Naive thymus-derived CD4-positive, alpha-beta T cell (primary cell): ENCODE measurements at regions not wholly inside any gene's neighbourhood (a gene's known extent, or its start where the extent isn't known, plus 50 kb on each side); places are given as distances from the start of the nearest gene placed in this dataset.
"Not testable (repeated sequence)": the region's sequence is repeated elsewhere in the genome, so short reads cannot be mapped to it uniquely, and the experiment has no call there.

Experiments
- ATAC-seq: fragments of 150-1000 bp; cut with Tn5 transposase; 2 replicates; pipeline ENCODE4 v1.10.0; 2021; ENCODE audit warnings: mild to moderate bottlenecking, moderate library complexity
- CTCF ChIA-PET: fragments of 350-600 bp; sonication (Branson Sonifier 250); formaldehyde crosslinking; loops from one replicate; lab custom pipeline; 2021; ENCODE audit warnings: antibody characterized with exemption; lab: Charles Lee
- POLR2A ChIA-PET: fragments of 350-600 bp; sonication (Branson Sonifier 250); formaldehyde crosslinking; loops from one replicate; lab custom pipeline; 2021; ENCODE audit warnings: antibody characterized with exemption, inconsistent platforms; lab: Charles Lee
- DNase-seq, 9 donors: peaks; one replicate each; pipeline versions ENCODE4 v3.0.0 to v3.0.0-alpha.2; 2020 to 2022; ENCODE audit warnings: mixed read lengths in 1 of 9
- H3K27ac ChIP-seq: one replicate; pipeline ENCODE4 v1.7.0; 2013; ENCODE audit warnings: mild to moderate bottlenecking, low read depth, low read length, moderate library complexity
- H3K27me3 ChIP-seq, 2 donors: one replicate each; pipeline ENCODE4 v1.7.0; 2013; ENCODE audit warnings: low read length in 2 of 2, mild to moderate bottlenecking in 2 of 2, moderate library complexity in 2 of 2; ENCODE audit not compliant: control insufficient read depth in 2 of 2, insufficient read depth in 2 of 2
- H3K36me3 ChIP-seq, 3 experiments: 1 replicate in 2 of 3; 2 replicates in 1 of 3; pipeline ENCODE4 v1.7.0; 2013; ENCODE audit warnings: low read length in 3 of 3, mild to moderate bottlenecking in 3 of 3, moderate library complexity in 1 of 3; ENCODE audit not compliant: insufficient read depth in 3 of 3, control insufficient read depth in 2 of 3
- H3K4me1 ChIP-seq, 2 donors: one replicate each; pipeline ENCODE4 v1.7.0; 2013; ENCODE audit warnings: low read length in 2 of 2, mild to moderate bottlenecking in 2 of 2, moderate library complexity in 1 of 2; ENCODE audit not compliant: control insufficient read depth in 2 of 2, insufficient read depth in 2 of 2
- H3K4me3 ChIP-seq: 2 replicates; pipeline ENCODE4 v1.7.0; 2013; ENCODE audit warnings: mild to moderate bottlenecking, low read length
- H3K9me3 ChIP-seq, 3 experiments: 1 replicate in 2 of 3; 2 replicates in 1 of 3; pipeline ENCODE4 v1.7.0; 2013; ENCODE audit warnings: low read length in 3 of 3; ENCODE audit not compliant: control insufficient read depth in 2 of 3
- H3K27ac Mint-ChIP-seq, 9 donors: one replicate each; pipeline ENCODE4 v1.8.0; 2020 to 2022; ENCODE audit warnings: mixed read lengths in 9 of 9, mild to moderate bottlenecking in 8 of 9, moderate library complexity in 5 of 9, inconsistent platforms in 2 of 9
- H3K27me3 Mint-ChIP-seq, 5 donors: one replicate each; pipeline ENCODE4 v1.8.0; 2021 to 2022; ENCODE audit warnings: mixed read lengths in 5 of 5, mild to moderate bottlenecking in 1 of 5
- H3K36me3 Mint-ChIP-seq, 5 donors: one replicate each; pipeline ENCODE4 v1.8.0; 2020 to 2022; ENCODE audit warnings: mixed read lengths in 5 of 5, mild to moderate bottlenecking in 3 of 5, inconsistent platforms in 1 of 5
- H3K4me1 Mint-ChIP-seq, 7 donors: one replicate each; pipeline ENCODE4 v1.8.0; 2020 to 2022; ENCODE audit warnings: mixed read lengths in 7 of 7, mild to moderate bottlenecking in 3 of 7, inconsistent platforms in 1 of 7
- H3K4me3 Mint-ChIP-seq, 10 donors: one replicate each; pipeline ENCODE4 v1.8.0; 2020 to 2022; ENCODE audit warnings: mild to moderate bottlenecking in 10 of 10, mixed read lengths in 10 of 10, moderate library complexity in 6 of 10, inconsistent platforms in 2 of 10
- H3K9me3 Mint-ChIP-seq, 11 donors: one replicate each; pipeline ENCODE4 v1.8.0; 2020 to 2022; ENCODE audit warnings: mixed read lengths in 11 of 11, mild to moderate bottlenecking in 4 of 11, inconsistent platforms in 1 of 11, moderate library complexity in 1 of 11
- intact Hi-C, 2 donors: fragments of 100-400 bp; cut with micrococcal nuclease; formaldehyde crosslinking; loops; one replicate each; pipeline ENCODE4 v1.15.1; 2023

DNA sequence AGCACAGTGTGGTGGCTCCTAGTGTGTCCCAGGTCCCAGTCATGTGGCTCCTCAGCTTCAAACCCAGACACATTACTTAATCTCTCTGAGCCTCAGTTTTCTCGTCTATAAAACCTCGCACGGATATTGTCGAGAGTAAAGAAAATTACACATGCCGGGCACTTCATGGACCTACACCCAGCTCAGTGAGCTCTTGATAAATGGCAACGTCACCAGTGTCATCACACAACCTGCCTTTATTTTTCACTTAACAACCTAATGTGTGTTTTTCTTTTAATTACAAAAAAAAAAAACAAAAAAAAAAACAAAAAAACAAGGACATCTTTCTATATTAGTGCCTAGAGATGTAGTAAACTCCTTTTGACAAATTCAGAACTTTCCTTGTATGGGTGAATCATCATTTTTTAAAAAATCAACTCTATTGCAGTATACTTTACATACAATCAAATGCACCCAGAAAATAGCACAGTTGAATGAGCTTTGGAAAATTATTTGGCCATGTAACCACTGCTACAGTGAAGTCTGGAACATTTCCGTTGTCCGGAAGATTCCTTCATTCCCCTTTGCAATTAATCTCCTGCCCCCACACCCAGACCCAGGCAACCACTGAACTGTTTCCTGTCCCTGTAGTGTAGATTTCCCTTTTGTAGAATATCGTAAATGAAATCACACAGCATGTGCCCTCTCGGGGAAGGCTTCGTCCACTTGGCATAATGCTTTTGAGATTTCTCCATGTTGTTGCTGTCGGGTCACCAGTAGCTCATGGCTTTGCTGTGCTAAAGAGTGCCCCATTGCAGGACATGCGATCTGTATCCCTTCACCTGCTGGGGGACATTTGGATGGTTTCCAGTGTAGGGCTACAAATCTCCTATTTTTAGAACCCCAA, 100.4 kb upstream of the LARP1 start:
- Histone ChIP-seq H3K27me3 (no peaks in the 10 kb centered on the region), H3K9me3 (no peaks in the 10 kb centered on the region), H3K27ac (no peak overlapping the region), H3K36me3 (no peaks in the 10 kb centered on the region), H3K4me3 (no peak overlapping the region), H3K4me1 (peaks cover 0 to 4% of the 10 kb centered on the region in 2 donors)
- POLR2A ChIA-PET = interaction anchor here (1.2 kb wide), 1 partner anchor 195 kb away, joined by 4 read pairs; no protein-coding TSS in a partner anchor
- no peaks in the 10 kb centered on the region for H3K9me3 Mint-ChIP-seq
- peak overlapping the region in 8 of 10 donors; percentile 13 to 60 (median 45) for H3K4me3 Mint-ChIP-seq
- intact Hi-C loops = loop anchor here in 1 of 2 donors (5.0 kb wide), 1 partner anchor 288 kb away; the partner anchor contains the start of gene MRPL22
- CTCF ChIA-PET = interaction anchor here (0.5 kb wide), 1 partner anchor 237 kb away, joined by 3 read pairs; no protein-coding TSS in a partner anchor
- peak overlapping the region in 7 of 9 donors; percentile 13 to 77 (median 56) for H3K27ac Mint-ChIP-seq
- H3K4me1 Mint-ChIP-seq = peaks cover 6 to 17% (median 9%) of the 10 kb centered on the region in 7 donors
- ATAC-seq (no peak), DNase-seq (no peak)
- no peaks in the 10 kb centered on the region for H3K36me3 Mint-ChIP-seq
- no peaks in the 10 kb centered on the region for H3K27me3 Mint-ChIP-seq

DNA sequence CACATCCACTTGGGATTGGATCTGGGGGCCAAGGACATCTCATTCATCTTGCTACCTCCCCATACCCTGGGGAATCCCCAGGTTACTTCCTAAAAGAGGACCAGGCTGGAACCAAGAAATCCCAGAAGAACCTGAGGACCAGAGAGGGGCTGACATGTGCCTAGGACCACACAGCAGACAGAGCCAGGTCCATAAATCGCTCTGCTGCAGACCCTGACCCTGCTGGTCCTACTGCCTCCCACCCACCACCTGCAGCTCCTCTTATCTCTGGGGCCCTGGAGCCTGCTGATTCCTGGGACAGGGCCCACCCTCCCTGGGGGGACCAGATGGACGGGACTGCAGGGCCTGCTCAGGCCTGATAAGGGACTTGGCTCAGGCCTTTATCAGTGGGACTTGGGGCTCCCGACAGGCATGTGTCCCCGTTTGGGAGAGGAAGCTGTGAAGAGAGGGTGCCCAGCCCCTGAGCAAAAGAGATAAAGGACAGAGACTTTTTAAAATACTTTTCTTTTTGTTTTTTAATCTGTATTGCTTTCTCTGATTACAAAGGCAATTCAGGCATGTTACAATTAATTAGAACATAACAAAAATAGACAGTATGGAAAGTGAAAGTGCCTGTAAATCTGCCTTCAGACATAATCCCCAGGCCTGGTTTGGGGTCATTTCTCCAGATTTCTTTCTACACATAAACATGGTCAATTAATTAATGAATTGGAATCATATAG, 101.3 kb upstream of the LARP1 start:
- Histone ChIP-seq H3K4me1 (peaks cover 0 to 4% of the 10 kb centered on the region in 2 donors), H3K27me3 (no peaks in the 10 kb centered on the region), H3K9me3 (no peaks in the 10 kb centered on the region), H3K27ac (no peak overlapping the region), H3K4me3 (no peak overlapping the region), H3K36me3 (no peaks in the 10 kb centered on the region)
- Mint-ChIP-seq H3K36me3 (no peaks in the 10 kb centered on the region), H3K4me3 (peak overlapping the region in 7 of 10 donors; percentile 12 to 60 (median 47)), H3K27ac (peak overlapping the region in 7 of 9 donors; percentile 13 to 77 (median 56)), H3K9me3 (no peaks in the 10 kb centered on the region), H3K4me1 (peaks cover 6 to 17% (median 9%) of the 10 kb centered on the region in 7 donors), H3K27me3 (peaks cover 0 to 1% (median under 1%) of the 10 kb centered on the region in 5 donors)
- ChIA-PET POLR2A (no interaction called here), CTCF (interaction anchor here (0.5 kb wide), 1 partner anchor 237 kb away, joined by 3 read pairs; no protein-coding TSS in a partner anchor)
- no peak for DNase-seq
- peak; percentile 33 for ATAC-seq
- intact Hi-C loops = loop anchor here in 1 of 2 donors (5.0 kb wide), 1 partner anchor 288 kb away; the partner anchor contains the start of gene MRPL22

DNA sequence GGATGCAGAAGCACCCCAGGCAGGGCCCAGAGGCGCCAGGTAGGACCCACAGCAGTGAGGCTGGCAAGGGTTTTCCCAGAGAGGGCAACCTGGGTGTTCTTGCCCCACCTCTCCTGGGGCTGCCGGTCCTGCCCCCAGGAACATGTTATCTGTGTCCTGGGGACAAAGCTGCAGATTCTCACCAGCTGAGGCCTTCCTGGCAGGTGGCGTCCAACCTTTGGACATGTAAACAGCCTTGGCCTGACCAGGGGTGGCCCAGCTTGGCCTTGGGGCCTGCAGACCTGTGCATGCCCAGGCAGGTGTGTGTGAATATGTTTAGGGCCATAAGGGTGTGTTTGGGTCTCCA, 101.8 kb upstream of the LARP1 start:
- H3K27ac Mint-ChIP-seq = no peak overlapping the region
- ChIA-PET POLR2A (no interaction called here), CTCF (interaction anchor here (0.9 kb wide), 1 partner anchor 28 kb away, joined by 3 read pairs; no protein-coding TSS in a partner anchor)
- Histone ChIP-seq H3K27ac (no peak overlapping the region), H3K27me3 (peaks cover 0 to under 1% of the 10 kb centered on the region in 2 donors), H3K4me1 (peaks cover 0 to 4% of the 10 kb centered on the region in 2 donors), H3K9me3 (no peaks in the 10 kb centered on the region), H3K36me3 (no peaks in the 10 kb centered on the region), H3K4me3 (no peak overlapping the region)
- intact Hi-C loops = loop anchor here in 1 of 2 donors (5.0 kb wide), 1 partner anchor 289 kb away; the partner anchor contains the start of gene MRPL22
- H3K27me3 Mint-ChIP-seq = peaks cover 0 to 5% (median 4%) of the 10 kb centered on the region in 5 donors
- H3K4me3 Mint-ChIP-seq = no peak overlapping the region
- DNase-seq (no peak), ATAC-seq (no peak)
- H3K9me3 Mint-ChIP-seq = no peaks in the 10 kb centered on the region
- no peaks in the 10 kb centered on the region for H3K36me3 Mint-ChIP-seq
- H3K4me1 Mint-ChIP-seq = peaks cover 6 to 17% (median 12%) of the 10 kb centered on the region in 7 donors

DNA sequence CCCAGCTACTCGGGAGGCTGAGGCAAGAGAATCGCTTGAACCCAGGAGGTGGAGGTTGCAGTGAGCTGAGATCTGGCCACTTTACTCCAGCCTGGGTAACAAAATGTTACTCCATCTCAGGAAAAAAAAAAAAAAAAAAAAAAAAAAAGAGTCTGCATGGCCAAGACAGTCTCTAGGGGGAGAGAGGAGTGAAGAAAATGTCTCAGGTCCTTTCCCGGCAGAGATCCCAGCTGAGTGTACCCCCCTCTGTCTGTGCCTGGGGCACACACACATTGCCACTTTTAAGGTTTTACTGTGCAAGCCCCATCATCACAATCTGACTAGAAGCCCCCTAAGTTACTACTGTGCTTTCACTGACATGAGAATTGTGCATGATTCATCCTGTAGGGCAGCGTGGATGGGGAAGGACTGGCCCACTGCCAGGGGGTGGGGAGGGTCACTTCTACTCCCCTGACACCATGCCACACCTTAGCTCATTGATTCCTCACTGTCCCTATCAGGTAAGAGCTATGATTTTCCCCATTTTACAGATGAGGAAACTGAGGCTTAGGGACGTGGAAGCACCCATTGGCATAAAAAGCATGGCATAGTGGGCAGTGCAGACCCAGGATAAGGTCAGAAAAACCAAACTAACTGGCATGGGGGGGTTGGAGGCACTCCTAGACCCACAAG, 102.3 kb upstream of the LARP1 start:
- intact Hi-C loops = loop anchor here in 1 of 2 donors (5.0 kb wide), 1 partner anchor 289 kb away; the partner anchor contains the start of gene MRPL22
- H3K9me3 ChIP-seq = no peaks in the 10 kb centered on the region
- CTCF ChIA-PET = interaction anchor here (0.9 kb wide), 1 partner anchor 27 kb away, joined by 3 read pairs; no protein-coding TSS in a partner anchor
- Mint-ChIP-seq H3K27me3 (peaks cover 3 to 8% (median 7%) of the 10 kb centered on the region in 5 donors), H3K27ac (no peak overlapping the region), H3K9me3 (no peaks in the 10 kb centered on the region), H3K4me3 (no peak overlapping the region), H3K4me1 (peaks cover 6 to 18% (median 13%) of the 10 kb centered on the region in 7 donors), H3K36me3 (no peaks in the 10 kb centered on the region)
- no peak overlapping the region for H3K4me3 ChIP-seq
- H3K27me3 ChIP-seq = peaks cover 0 to 6% of the 10 kb centered on the region in 2 donors
- ATAC-seq = no peak
- no peak overlapping the region for H3K27ac ChIP-seq
- H3K36me3 ChIP-seq = no peaks in the 10 kb centered on the region
- DNase-seq = no peak
- POLR2A ChIA-PET = no interaction called here
- H3K4me1 ChIP-seq = peaks cover 0 to 4% of the 10 kb centered on the region in 2 donors

DNA sequence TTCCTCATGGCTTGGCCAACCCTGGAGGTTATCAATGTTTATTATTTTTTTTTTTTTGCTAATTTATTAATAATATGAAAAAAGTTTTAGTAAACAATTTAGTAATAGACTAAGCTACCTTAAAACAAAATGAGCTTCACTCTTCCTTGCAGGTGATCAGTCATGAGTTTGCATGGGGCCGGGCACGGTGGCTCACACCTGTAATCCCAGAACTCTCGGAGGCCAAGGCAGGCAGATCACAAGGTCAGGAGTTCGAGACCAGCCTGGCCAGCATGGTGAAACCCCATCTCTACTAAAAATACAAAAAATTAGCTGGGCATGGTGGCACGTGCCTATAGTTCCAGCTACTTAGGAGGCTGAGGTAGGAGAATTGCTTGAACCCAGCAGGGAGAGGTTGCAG, 103.4 kb upstream of the LARP1 start:
- H3K9me3 Mint-ChIP-seq, DNase-seq, H3K4me3 Mint-ChIP-seq, ATAC-seq, H3K36me3 Mint-ChIP-seq, H3K4me3 ChIP-seq, H3K9me3 ChIP-seq, H3K27ac ChIP-seq, H3K27ac Mint-ChIP-seq, H3K4me1 ChIP-seq, H3K36me3 ChIP-seq: not testable (repeated sequence)
- ChIA-PET CTCF (interaction anchor here (0.7 kb wide), 1 partner anchor 108 kb away, joined by 5 read pairs; no protein-coding TSS in a partner anchor), POLR2A (interaction anchor here (1.1 kb wide), 1 partner anchor 206 kb away, joined by 3 read pairs; no protein-coding TSS in a partner anchor)
- intact Hi-C loops = loop anchor here (2.0 to 5.0 kb wide), 6 partner anchors 31 to 353 kb away; partner anchors contain the start of genes CNOT8 (in 2 of the 2) and MRPL22 (in 2 of the 2)
- Mint-ChIP-seq H3K27me3 (peaks cover 13 to 19% (median 18%) of the 10 kb centered on the region in 5 donors), H3K4me1 (peaks cover 15 to 29% (median 21%) of the 10 kb centered on the region in 7 donors)
- H3K27me3 ChIP-seq = peaks cover 0 to 11% of the 10 kb centered on the region in 2 donors
